HG03378 (cell line): ENCODE measurements at regions not wholly inside any gene's neighbourhood (a gene's known extent, or its start where the extent isn't known, plus 50 kb on each side); places are given as distances from the start of the nearest gene placed in this dataset.
A peak's percentile ranks its signal among the peaks of the same experiment; 100 is the strongest.
"Not testable (repeated sequence)": the region's sequence is repeated elsewhere in the genome, so short reads cannot be mapped to it uniquely, and the experiment has no call there.

Experiments
- ATAC-seq: cut with Tn5 transposase; IDR thresholded peaks from one replicate; pipeline ENCODE4 v1.9.1; 2021; ENCODE audit warnings: mild to moderate bottlenecking, moderate library complexity; ENCODE audit not compliant: unreplicated experiment

- ATAC-seq = not testable (repeated sequence)
Observed at GRCh38 chr2:195228547-195228946, 428.5 kb upstream of the SLC39A10 start.

DNA sequence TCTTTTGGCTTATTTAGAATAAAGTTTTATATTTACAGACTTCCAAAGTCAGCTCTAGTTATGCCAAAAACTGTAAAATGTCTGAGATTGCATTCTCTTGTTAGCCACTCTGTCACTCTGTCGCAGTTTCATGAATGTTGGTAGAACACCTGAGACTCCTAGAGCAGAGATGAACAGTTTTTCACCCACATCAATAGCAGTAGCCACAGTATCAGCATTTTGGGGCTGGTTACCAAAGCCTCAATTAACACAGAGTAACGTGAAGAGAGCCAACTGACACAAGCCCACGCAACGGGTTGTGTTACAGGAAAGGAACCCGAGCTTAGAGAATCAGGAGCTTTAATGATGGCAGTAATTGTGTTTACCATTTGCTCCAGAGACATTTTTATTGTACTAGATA lies 443.0 kb upstream of the SLC39A10 start:
- no peak for ATAC-seq

DNA sequence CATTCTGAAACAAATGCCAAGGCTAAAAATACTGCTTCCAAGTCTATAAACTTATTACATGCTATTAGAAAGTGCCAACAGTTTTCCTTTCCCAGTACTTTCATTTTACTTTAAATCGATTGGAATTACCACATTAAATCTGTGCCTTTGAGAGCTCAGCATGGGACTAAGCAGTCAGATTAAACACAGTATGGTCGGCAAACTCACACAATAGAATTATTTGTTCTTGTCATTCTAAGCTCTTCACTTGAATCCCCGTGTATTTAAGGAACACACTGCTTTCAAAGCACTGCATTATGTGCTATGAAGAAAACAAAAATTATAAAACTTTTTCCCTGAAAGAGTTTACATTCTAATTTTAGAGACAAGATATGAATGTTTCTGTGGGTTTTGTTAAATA lies 444.4 kb upstream of the SLC39A10 start:
- ATAC-seq = no peak

DNA sequence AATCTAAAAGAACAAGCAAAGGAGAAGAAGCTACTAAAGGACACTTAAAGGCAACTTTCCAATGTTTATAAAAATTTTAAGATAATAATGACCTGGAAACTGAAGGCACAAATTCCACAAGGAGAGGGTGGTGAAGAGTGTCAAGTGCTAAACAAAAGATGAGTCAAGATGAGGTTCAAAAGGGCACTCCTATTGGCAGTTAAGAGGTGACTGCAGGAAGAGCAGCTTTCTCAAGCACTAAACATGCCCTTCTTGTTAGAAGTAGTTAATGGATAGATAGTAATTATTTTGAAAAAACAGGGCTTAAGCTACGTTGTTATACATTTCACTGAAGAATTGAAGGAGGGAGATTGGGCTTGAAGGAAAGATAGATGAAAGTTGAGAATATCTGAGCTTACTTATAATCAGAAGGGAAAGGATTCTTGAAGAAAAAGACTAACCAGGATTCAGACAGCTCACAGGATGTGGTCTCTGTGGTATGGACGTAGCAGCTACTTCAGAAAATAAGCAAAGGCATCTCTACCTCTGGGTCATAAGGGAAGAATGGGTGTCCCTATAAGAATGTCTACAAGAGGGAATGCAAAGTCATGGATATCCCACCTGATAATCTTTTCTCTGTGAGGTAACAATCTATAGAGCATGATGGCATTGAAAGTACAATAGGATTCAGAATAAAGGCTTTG lies 454.7 kb upstream of the SLC39A10 start:
- peak; percentile 49 for ATAC-seq

GRCh38 chr2:195199864-195200263 lies 457.2 kb upstream of the SLC39A10 start:
- ATAC-seq = no peak

DNA sequence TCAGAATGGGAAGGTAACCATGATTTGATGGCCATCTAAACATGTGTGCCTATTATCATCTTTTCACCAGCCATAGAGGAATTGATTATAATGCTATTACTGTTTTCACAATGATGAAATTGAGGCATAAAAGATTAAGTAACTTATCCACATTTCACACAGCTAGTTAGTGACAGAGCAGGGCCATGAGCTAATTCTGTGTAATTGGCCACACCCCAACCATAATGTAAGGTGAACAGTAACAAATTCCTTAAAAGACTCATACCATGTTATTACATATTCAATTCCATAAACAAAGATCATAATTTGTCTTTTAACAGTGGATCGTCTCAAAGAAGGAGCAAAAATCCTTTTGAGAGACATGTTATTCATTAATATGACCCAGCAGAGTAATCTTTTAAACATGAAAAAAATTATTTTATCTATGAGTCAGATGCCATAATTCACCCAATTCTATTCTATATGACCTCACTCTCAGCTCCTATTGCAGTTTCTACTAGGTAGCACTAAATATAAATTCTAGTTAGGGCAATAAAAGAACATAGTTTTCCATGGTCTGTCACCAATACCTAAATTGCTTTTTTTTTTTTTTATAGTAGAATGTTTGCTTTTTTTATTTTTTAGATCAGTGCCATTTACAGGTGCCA lies 475.8 kb upstream of the SLC39A10 start:
- ATAC-seq = no peak

- ATAC-seq = no peak
Observed at GRCh38 chr2:195168369-195168768, 488.7 kb upstream of the SLC39A10 start.

DNA sequence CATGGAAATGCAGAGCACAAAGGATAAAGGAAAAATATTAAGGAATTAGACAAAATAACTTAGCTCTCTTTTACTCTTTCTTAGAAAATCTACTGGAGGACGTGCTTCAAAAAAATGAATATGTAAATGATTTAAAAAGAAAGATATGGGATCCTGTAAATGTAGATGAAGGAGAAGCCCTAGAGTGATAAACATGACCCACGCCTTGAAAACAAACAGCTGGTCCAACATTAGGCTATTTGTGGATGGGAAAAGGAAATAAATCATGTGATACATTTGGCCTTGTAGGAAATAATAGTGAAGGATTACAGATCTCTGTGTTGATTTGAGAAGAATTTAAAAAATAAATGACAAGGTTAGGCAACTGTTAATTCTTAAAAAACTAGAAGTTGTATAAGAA lies 492.1 kb upstream of the SLC39A10 start:
- no peak for ATAC-seq

- no peak for ATAC-seq
Observed at GRCh38 chr2:195162918-195163317, 494.1 kb upstream of the SLC39A10 start.

DNA sequence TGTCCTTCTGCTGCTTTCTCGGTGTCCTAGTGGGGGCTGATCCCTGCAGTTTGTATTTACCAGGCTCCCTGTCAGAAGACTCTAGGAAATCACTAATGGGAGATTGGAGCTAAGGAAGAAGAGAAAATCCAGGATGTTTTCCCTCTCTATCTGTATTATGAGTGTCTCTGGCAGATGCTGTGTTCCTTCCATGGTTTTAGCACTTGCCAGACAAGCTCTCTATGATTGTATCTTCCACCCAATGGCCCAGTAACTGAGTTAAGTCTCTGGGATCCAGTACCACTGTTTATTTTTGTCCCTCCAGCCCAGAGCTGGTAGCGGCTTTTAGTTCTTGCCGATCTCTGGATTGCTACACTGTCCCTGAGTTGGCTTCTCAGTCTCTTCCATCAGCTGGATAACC lies 494.8 kb upstream of the SLC39A10 start:
- no peak for ATAC-seq

DNA sequence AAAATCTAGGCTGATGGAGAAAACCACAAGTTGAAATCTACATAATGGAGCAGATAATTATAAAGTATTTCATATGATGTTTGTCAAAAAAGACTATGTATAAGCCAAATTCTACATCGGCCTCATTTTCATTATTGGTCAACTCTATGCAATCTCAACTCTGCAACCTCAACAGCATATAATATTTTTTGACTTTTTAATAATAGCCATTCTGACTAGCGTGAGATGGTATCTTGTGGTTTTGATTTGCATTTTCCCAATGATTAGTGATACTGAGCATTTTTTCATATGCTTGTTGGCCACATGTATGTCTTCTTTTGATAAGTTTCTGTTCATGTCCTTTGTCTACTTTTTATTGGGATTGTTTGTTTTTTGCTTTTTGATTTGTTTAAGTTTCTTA lies 496.1 kb upstream of the SLC39A10 start:
- no peak for ATAC-seq

GRCh38 chr2:195151711-195152110 lies 505.3 kb upstream of the SLC39A10 start:
- no peak for ATAC-seq

GRCh38 chr2:195150819-195151218 lies 506.2 kb upstream of the SLC39A10 start:
- ATAC-seq = no peak

DNA sequence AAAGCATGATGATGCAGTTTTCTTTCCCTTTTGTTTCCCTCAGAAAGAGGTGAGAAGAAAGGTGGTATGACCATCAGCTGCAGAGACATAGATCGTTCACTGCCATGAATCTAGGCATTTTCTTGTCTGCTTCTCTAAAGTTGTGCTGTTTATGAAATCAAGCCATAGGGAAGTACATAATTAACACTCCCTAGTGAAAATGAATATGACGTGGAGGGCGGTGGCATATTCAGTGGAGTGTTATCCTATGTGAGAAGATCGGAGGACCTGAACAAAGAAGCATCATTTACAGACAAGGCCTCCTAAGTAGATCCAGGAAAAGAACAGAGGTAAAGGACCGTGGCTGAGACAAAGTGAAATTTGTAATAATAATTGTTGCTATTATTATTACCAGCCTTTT lies 509.0 kb upstream of the SLC39A10 start:
- no peak for ATAC-seq

DNA sequence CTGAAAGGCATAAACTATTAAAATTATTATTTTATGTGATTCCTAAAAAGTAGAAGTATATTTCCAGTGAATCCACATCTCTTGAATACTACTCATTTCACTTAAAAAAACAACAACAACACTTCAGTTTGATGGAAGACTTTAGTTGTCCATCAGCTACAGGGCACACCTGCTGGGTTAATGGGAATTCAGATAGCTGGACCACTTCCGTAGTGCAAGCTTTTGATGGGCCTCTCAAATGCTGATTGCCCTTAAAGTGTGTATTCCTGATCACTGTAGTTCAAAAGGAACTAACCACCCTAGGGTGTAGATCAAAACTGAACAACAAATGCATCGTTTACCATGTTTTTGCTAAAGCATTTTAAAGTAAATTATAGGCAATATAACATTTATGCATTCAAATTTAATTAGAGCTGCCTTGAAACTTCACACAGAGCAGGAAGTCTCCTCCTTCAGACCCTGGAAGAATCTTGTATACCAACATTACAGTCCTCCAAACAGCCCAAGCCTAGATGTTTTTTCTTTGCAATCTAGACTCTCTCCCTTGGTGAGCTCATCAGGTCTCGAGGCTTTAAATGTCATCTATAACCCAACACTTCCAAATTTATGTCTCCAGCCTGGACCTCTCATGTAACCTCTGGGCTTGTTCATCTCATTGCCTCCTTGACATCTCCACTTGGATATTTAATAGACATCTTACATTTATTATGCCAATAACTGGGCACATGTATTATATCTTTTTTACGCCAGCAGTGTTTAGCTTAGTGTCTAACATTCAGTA lies 510.1 kb upstream of the SLC39A10 start:
- no peak for ATAC-seq

GRCh38 chr2:195138435-195138834 lies 518.6 kb upstream of the SLC39A10 start:
- ATAC-seq = no peak

- ATAC-seq = not testable (repeated sequence)
Observed at GRCh38 chr2:195125889-195126288, 531.1 kb upstream of the SLC39A10 start.

- no peak for ATAC-seq
Observed at GRCh38 chr2:195124391-195125079, 532.5 kb upstream of the SLC39A10 start.

GRCh38 chr2:195122653-195123052 lies 534.4 kb upstream of the SLC39A10 start:
- ATAC-seq = no peak

DNA sequence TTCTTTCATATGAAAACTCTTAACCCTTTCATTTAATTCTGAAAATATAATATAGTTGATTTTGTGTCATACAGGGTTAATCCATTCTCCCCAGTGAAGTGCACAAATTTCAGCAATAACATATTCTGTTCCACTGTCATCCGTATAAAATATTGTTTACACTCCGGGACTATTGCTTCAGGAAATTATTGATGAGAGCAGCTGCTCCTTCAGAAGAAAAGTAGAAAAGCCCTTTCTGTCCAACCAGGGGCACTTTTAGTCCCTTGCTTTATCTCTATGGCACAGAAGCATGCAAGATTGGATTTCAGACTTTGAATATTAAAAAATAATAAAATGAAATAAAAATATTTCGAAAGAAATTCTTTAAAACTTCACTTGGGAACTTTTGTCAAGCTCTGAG lies 535.7 kb upstream of the SLC39A10 start:
- no peak for ATAC-seq

DNA sequence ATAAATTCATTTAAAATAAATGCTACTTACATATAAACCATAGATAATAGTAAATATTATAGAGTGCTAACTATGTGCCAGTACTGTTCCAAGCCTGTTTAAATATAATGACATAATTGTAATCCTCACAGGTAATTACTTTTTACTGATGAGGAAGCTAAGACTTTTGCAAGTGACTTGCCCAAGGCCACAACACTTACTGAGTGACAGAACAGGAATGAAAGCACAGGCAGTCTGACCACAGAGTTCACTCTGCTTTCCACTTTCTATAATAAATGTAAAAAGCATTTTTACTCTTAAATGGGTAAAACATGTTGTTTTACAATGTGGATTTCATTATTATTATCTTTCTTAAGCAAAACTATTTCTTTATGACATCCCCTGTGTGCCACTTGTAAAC lies 537.8 kb upstream of the SLC39A10 start:
- ATAC-seq = no peak
